ENCODE measurements at regions not wholly inside any gene's neighbourhood (a gene's known extent, or its start where the extent isn't known, plus 50 kb on each side); places are given as distances from the start of the nearest gene placed in this dataset.
A peak's percentile ranks its signal among the peaks of the same experiment; 100 is the strongest.

- peaks cover 16% of the 10 kb centered on the region for H3K4me1 ChIP-seq
- no peaks in the 10 kb centered on the region for H3K27me3 ChIP-seq (ENCODE audit: low read depth)
- H3K36me3 ChIP-seq (replicated peaks) = no peaks in the 10 kb centered on the region
- in situ Hi-C loops (cut with MboI; ENCODE audit: low sequenced_read_pairs) = no loop called here
- H3K4me3 ChIP-seq = no peak overlapping the region
- DNase-seq (ENCODE audit: low spot score in 2 of 2) = no peak
- no peaks in the 10 kb centered on the region for H3K9me3 ChIP-seq
Measured at GRCh38 chr15:101124731-101125451, 127.0 kb downstream of the CHSY1 start.

- Histone ChIP-seq H3K4me3 (no peak overlapping the region), H3K9me3 (no peaks in the 10 kb centered on the region), H3K4me1 (peaks cover 16% of the 10 kb centered on the region), H3K36me3 (replicated peaks) (no peaks in the 10 kb centered on the region), H3K27me3 (ENCODE audit: low read depth) (no peaks in the 10 kb centered on the region)
- in situ Hi-C loops (cut with MboI; ENCODE audit: low sequenced_read_pairs) = no loop called here
- no peak for DNase-seq (ENCODE audit: low spot score in 2 of 2)
Measured at GRCh38 chr15:101123222-101123910, 128.5 kb downstream of the CHSY1 start.

DNA sequence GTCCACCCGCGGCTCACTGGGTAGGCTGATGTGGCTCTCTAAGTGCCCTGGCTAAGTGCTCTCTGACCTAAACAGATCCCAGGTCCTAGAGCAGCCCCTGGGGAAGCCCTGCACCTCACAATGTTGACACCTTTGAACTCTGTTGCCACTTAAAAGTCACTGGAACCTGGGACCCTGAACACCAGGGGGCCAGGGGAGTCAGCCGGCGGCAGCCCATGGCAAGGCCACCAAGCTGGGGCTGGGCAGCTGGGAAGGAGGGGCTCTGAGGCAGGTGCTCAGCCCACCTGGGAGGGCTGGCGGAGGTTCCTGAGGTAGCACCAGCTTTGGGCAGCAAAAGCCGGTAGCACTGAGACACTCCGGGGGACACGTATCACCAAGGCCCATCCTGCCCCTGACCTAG is 129.0 kb downstream of the CHSY1 start:
- no peaks in the 10 kb centered on the region for H3K9me3 ChIP-seq
- no peaks in the 10 kb centered on the region for H3K27me3 ChIP-seq (ENCODE audit: low read depth)
- in situ Hi-C loops (cut with MboI; ENCODE audit: low sequenced_read_pairs) = no loop called here
- no peaks in the 10 kb centered on the region for H3K36me3 ChIP-seq (replicated peaks)
- no peak overlapping the region for H3K4me3 ChIP-seq
- no peak for DNase-seq (ENCODE audit: low spot score in 2 of 2)
- peaks cover 15% of the 10 kb centered on the region for H3K4me1 ChIP-seq

DNA sequence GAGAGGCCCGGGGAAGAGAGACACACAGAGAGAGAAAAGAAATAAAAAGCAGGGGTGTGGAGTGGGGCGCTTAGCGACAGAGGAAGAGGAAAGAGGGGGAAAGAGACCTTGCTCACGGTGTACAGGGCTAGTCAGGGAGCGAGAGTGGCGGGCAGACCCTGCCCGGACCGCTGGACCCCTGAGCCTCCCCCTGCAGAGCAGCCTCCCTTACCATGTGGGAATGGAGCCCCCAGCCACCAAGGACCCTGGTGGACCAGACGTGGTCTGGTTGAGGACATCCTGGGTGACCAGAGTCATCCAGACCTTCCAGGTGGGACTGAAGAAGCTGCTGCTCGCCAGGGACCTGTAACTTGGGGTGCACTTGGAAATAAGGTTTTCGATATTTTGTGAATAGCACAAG is 129.6 kb downstream of the CHSY1 start:
- in situ Hi-C loops (cut with MboI; ENCODE audit: low sequenced_read_pairs) = no loop called here

DNA sequence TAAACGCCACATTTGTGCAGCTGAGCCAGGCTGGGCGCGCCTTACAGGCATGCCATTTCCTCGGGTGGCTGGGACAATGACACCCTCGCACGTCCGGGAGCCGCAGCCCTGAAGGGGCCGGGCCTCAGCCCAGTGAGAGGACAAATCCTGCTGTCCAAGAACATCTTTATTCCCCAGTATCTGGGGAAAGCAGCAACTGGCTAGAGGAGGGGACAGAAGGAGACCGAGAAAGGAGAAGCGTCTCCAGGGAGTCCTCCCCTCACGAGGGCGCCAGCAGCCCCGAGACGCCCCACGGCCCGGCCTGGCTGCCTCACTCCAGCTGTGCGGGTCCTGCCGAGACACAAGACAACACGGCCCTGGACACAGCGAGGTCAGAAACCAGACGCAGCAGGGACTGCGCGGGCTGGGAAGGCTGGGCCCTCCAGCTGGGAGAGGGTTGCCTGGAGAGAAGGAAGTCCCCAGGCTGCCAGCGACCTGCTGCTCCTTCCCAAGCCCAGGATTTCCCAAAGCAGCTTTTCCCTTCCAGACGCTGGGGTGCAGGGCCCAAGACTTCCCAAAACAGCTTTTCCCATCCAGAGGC is 130.2 kb downstream of the CHSY1 start:
- Histone ChIP-seq H3K27me3 (ENCODE audit: low read depth) (no peaks in the 10 kb centered on the region), H3K4me3 (no peak overlapping the region), H3K36me3 (replicated peaks) (no peaks in the 10 kb centered on the region), H3K9me3 (no peaks in the 10 kb centered on the region), H3K4me1 (peaks cover 3% of the 10 kb centered on the region)
- in situ Hi-C loops (cut with MboI; ENCODE audit: low sequenced_read_pairs) = no loop called here
- DNase-seq (ENCODE audit: low spot score in 2 of 2) = peak in 1 of 2 experiments; percentile 47

More for the DNA sequence above, 129.6 kb downstream of the CHSY1 start:
- Histone ChIP-seq H3K27me3 (ENCODE audit: low read depth) (no peaks in the 10 kb centered on the region), H3K9me3 (no peaks in the 10 kb centered on the region), H3K4me3 (no peak overlapping the region), H3K36me3 (replicated peaks) (no peaks in the 10 kb centered on the region), H3K4me1 (peaks cover 9% of the 10 kb centered on the region)
- no peak for DNase-seq (ENCODE audit: low spot score in 2 of 2)

DNA sequence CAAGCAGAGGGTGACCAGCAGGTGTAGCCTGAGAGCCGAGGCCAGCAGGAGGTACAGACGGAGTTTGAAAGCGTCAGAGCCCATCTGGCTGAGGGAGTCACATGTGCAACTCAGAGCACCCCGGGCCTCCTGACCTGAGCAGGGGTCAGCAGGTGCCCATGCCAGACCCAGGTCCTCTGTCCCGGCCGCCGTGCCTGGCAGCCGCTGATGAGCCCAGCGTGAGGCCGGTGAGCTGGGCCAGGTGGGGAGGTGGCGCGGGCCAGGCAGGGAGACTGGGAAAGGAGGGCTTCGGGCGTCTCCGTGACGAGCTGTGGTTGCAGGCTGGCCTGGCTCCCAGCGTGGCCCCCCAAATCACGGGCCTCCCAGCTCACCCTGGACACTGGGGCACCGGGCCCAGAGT is 130.9 kb downstream of the CHSY1 start:
- no peaks in the 10 kb centered on the region for H3K36me3 ChIP-seq (replicated peaks)
- in situ Hi-C loops (cut with MboI; ENCODE audit: low sequenced_read_pairs) = no loop called here
- no peaks in the 10 kb centered on the region for H3K9me3 ChIP-seq
- DNase-seq (ENCODE audit: low spot score in 2 of 2) = no peak
- no peaks in the 10 kb centered on the region for H3K27me3 ChIP-seq (ENCODE audit: low read depth)
- no peak overlapping the region for H3K4me3 ChIP-seq
- no peaks in the 10 kb centered on the region for H3K4me1 ChIP-seq

DNA sequence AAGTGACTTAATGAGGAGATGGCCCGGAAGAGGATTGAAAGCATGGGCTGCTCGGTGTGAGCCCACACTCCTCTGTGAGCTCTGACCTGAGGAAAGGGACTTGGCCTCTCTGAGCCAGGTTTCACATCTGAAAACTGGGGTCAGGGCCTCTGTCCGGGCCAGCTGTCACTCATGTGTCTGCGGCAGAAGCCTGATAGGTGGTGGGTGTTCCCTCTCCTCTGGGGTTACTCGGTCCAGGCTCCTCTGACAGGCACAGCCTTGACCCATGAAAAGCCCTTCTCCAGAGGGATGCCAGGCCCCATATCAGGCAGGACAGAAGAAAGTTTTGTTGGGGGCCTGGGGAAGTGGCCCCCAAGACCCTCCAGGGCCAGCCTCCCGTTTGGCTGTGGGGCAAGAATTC is 131.4 kb downstream of the CHSY1 start:
- in situ Hi-C loops (cut with MboI; ENCODE audit: low sequenced_read_pairs) = no loop called here
- H3K36me3 ChIP-seq (replicated peaks) = no peaks in the 10 kb centered on the region
- no peaks in the 10 kb centered on the region for H3K27me3 ChIP-seq (ENCODE audit: low read depth)
- H3K9me3 ChIP-seq = no peaks in the 10 kb centered on the region
- H3K4me1 ChIP-seq = no peaks in the 10 kb centered on the region
- no peak for DNase-seq (ENCODE audit: low spot score in 2 of 2)
- H3K4me3 ChIP-seq = no peak overlapping the region

Measured in HAP-1 (cell line).